Uterus (tissue), 2 donors: ENCODE measurements at regions not wholly inside any gene's neighbourhood (a gene's known extent, or its start where the extent isn't known, plus 50 kb on each side); places are given as distances from the start of the nearest gene placed in this dataset.

Experiments
- POLR2A ChIP-seq, 2 donors: fragments of 450-650 bp; IDR thresholded peaks; one replicate each; pipeline ENCODE4 v1.6.1; 2016; ENCODE audit warnings: antibody characterized with exemption in 2 of 2, mild to moderate bottlenecking in 1 of 2, moderate library complexity in 1 of 2
- TF ChIP-seq, protein P1 (sequence below), 4 experiments: fragments of 200-600 bp in 2 of 4; fragments of 450-650 bp in 2 of 4; sonication (generic) in 2 of 4; IDR thresholded peaks; one replicate each; pipeline ENCODE4 v1.5.1; 2016 to 2019; ENCODE audit warnings: antibody characterized with exemption in 4 of 4, mild to moderate bottlenecking in 2 of 4, moderate library complexity in 1 of 4

DNA sequence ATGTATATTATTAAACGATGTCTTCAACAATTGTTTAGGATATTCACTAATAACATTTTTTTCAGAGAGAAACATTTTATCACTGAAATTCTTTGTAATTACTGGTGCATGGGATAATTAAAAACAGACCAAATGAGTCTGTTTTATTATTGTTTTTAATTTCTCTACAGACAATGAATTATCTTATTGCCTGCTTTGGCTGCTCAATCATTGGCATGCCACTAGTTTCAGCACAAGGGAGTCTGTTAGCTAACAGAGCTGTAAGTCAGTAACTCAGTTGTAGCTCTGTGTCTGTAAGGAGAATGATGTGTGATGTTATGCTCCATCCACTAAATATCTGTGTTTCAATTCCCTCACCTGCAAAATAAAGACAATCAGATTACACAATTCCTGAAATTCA, 443.9 kb downstream of the PRR16 start:
- TF ChIP-seq, protein P1, sequence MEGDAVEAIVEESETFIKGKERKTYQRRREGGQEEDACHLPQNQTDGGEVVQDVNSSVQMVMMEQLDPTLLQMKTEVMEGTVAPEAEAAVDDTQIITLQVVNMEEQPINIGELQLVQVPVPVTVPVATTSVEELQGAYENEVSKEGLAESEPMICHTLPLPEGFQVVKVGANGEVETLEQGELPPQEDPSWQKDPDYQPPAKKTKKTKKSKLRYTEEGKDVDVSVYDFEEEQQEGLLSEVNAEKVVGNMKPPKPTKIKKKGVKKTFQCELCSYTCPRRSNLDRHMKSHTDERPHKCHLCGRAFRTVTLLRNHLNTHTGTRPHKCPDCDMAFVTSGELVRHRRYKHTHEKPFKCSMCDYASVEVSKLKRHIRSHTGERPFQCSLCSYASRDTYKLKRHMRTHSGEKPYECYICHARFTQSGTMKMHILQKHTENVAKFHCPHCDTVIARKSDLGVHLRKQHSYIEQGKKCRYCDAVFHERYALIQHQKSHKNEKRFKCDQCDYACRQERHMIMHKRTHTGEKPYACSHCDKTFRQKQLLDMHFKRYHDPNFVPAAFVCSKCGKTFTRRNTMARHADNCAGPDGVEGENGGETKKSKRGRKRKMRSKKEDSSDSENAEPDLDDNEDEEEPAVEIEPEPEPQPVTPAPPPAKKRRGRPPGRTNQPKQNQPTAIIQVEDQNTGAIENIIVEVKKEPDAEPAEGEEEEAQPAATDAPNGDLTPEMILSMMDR (IDR thresholded peaks at IDR 0.05), result no peak
- TF ChIP-seq POLR2A (IDR thresholded peaks at IDR 0.05), result no peak
